ENCODE measurements at regions not wholly inside any gene's neighbourhood (a gene's known extent, or its start where the extent isn't known, plus 50 kb on each side); places are given as distances from the start of the nearest gene placed in this dataset.

GRCh38 chr21:26753822-26754221 lies 91.4 kb downstream of the ADAMTS1 start:
- Histone ChIP-seq H3K4me1 (no peaks in the 10 kb centered on the region), H3K27ac (no peak overlapping the region), H3K36me3 (no peaks in the 10 kb centered on the region), H3K9me3 (no peaks in the 10 kb centered on the region), H3K27me3 (no peaks in the 10 kb centered on the region), H3K4me3 (no peak overlapping the region)
- WGBS = 89% methylated on average over 4 of the region's 4 CpGs
- DNase-seq (ENCODE audit: low spot score in 2 of 2) = no peak
- no peak for TF ChIP-seq CTCF (IDR thresholded peaks at IDR 0.05)
- no peak for TF ChIP-seq EP300 (IDR thresholded peaks at IDR 0.05)
- no peak for TF ChIP-seq POLR2AphosphoS5 (IDR thresholded peaks at IDR 0.05)
- TF ChIP-seq POLR2A (IDR thresholded peaks at IDR 0.05) = no peak

GRCh38 chr21:26752849-26753248 lies 92.4 kb downstream of the ADAMTS1 start:
- Histone ChIP-seq H3K27ac (no peak overlapping the region), H3K9me3 (no peaks in the 10 kb centered on the region), H3K4me3 (no peak overlapping the region), H3K27me3 (no peaks in the 10 kb centered on the region), H3K36me3 (no peaks in the 10 kb centered on the region), H3K4me1 (no peaks in the 10 kb centered on the region)
- TF ChIP-seq POLR2A (IDR thresholded peaks at IDR 0.05) (no peak), CTCF (IDR thresholded peaks at IDR 0.05) (no peak), EP300 (IDR thresholded peaks at IDR 0.05) (no peak)
- no peak for DNase-seq (ENCODE audit: low spot score in 2 of 2)
- 73% methylated on average over 2 of the region's 2 CpGs for WGBS

- Histone ChIP-seq H3K4me3 (no peak overlapping the region), H3K27ac (no peak overlapping the region), H3K9me3 (no peaks in the 10 kb centered on the region), H3K36me3 (no peaks in the 10 kb centered on the region), H3K4me1 (no peaks in the 10 kb centered on the region), H3K27me3 (no peaks in the 10 kb centered on the region)
- TF ChIP-seq CTCF (IDR thresholded peaks at IDR 0.05) = no peak
- TF ChIP-seq POLR2A (IDR thresholded peaks at IDR 0.05) = no peak
- no peak for TF ChIP-seq POLR2AphosphoS5 (IDR thresholded peaks at IDR 0.05)
- no peak for TF ChIP-seq EP300 (IDR thresholded peaks at IDR 0.05)
- DNase-seq (ENCODE audit: low spot score in 2 of 2) = no peak
- 74% methylated on average over 4 of the region's 4 CpGs for WGBS
Measured at GRCh38 chr21:26751305-26751704, 93.9 kb downstream of the ADAMTS1 start.

- H3K27ac ChIP-seq = no peak overlapping the region
- H3K9me3 ChIP-seq = no peaks in the 10 kb centered on the region
- no peaks in the 10 kb centered on the region for H3K27me3 ChIP-seq
- no peaks in the 10 kb centered on the region for H3K36me3 ChIP-seq
- no peak for DNase-seq (ENCODE audit: low spot score in 2 of 2)
- TF ChIP-seq CTCF (IDR thresholded peaks at IDR 0.05) = no peak
- TF ChIP-seq EP300 (IDR thresholded peaks at IDR 0.05) = no peak
- TF ChIP-seq POLR2A (IDR thresholded peaks at IDR 0.05) = no peak
- no peak for TF ChIP-seq POLR2AphosphoS5 (IDR thresholded peaks at IDR 0.05)
- 34% methylated on average over 5 of the region's 5 CpGs for WGBS
- no peaks in the 10 kb centered on the region for H3K4me1 ChIP-seq
- no peak overlapping the region for H3K4me3 ChIP-seq
Measured at GRCh38 chr21:26748066-26748465, 97.1 kb downstream of the ADAMTS1 start.

- Histone ChIP-seq H3K27me3 (no peaks in the 10 kb centered on the region), H3K4me1 (no peaks in the 10 kb centered on the region), H3K4me3 (no peak overlapping the region), H3K36me3 (no peaks in the 10 kb centered on the region), H3K27ac (no peak overlapping the region), H3K9me3 (no peaks in the 10 kb centered on the region)
- no peak for DNase-seq (ENCODE audit: low spot score in 2 of 2)
- no peak for TF ChIP-seq EP300 (IDR thresholded peaks at IDR 0.05)
- no peak for TF ChIP-seq POLR2A (IDR thresholded peaks at IDR 0.05)
- no peak for TF ChIP-seq CTCF (IDR thresholded peaks at IDR 0.05)
- TF ChIP-seq POLR2AphosphoS5 (IDR thresholded peaks at IDR 0.05) = no peak
- 78% methylated on average over 2 of the region's 2 CpGs for WGBS
Measured at GRCh38 chr21:26747216-26747615, 98.0 kb downstream of the ADAMTS1 start.

All from suprapubic skin (tissue), 4 donors.